ENCODE measurements at regions not wholly inside any gene's neighbourhood (a gene's known extent, or its start where the extent isn't known, plus 50 kb on each side); places are given as distances from the start of the nearest gene placed in this dataset.

DNA sequence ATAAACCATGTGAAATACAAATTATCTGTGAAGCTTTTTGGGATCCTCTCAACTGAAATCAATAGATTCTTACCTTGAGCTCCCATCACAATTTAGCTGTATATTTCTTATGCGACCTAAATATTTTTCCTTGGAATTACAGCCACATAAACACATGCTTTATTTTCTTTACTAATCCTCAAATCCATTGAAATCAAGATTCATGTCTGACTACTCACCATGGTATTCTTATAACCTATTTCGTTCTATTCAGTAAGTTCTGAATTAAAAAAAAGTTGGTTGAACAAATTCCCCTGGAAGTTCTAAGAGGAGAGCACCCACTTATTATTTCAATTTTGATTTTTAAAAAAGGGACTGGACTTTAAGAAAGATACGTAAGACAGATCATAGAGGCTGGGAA lies 292.1 kb upstream of the ATP2B1 start:
- H3K9me3 Mint-ChIP-seq = no peaks in the 10 kb centered on the region
- H3K27me3 Mint-ChIP-seq (ENCODE audit: low read depth, poor library complexity) = no peaks in the 10 kb centered on the region
- H3K36me3 Mint-ChIP-seq (ENCODE audit: low read depth) = no peaks in the 10 kb centered on the region
- H3K4me1 Mint-ChIP-seq = peaks cover 27% of the 10 kb centered on the region
- no peak for DNase-seq
- no peak overlapping the region for H3K27ac Mint-ChIP-seq
- TF ChIP-seq, protein P1, sequence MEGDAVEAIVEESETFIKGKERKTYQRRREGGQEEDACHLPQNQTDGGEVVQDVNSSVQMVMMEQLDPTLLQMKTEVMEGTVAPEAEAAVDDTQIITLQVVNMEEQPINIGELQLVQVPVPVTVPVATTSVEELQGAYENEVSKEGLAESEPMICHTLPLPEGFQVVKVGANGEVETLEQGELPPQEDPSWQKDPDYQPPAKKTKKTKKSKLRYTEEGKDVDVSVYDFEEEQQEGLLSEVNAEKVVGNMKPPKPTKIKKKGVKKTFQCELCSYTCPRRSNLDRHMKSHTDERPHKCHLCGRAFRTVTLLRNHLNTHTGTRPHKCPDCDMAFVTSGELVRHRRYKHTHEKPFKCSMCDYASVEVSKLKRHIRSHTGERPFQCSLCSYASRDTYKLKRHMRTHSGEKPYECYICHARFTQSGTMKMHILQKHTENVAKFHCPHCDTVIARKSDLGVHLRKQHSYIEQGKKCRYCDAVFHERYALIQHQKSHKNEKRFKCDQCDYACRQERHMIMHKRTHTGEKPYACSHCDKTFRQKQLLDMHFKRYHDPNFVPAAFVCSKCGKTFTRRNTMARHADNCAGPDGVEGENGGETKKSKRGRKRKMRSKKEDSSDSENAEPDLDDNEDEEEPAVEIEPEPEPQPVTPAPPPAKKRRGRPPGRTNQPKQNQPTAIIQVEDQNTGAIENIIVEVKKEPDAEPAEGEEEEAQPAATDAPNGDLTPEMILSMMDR (IDR thresholded peaks at IDR 0.05) = no peak
- H3K4me3 Mint-ChIP-seq = no peak overlapping the region

DNA sequence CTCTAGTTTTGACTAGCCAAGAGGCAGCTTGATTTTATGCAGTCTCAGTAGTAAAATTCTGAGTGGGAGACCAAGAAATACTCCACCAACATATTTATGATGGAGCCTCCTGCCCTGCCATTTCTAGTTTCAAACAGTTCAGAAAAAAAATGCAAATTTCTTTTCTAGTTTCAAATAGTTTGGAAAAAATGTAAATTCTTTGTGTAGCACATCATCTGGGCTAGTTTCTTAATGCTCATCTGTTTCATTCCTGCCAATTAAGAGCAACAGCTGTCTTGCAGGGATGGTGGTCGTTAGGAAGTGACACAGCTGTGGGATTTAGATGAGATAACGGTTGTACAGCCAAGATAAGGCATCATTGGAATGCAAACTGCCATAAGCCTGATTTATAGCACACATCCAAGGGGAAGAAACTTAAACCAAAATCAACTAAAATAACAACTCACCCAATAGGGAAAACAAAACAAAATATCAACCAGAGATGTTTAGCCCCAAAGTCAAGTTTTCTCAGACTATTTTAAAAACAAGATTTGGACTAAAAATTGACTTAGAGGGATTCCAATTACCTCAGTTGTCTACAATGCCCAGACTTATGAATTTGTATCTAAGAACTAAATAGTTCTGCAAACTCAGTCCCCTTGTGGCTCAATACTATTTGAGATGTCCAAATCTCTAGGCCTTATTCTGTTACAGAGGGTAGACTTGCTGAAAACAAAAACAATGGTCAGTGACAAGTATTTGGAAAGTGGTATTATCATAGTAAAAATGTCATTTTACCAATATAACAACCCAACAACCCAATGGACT lies 291.3 kb upstream of the ATP2B1 start:
- H3K4me3 Mint-ChIP-seq = no peak overlapping the region
- no peak for DNase-seq
- no peaks in the 10 kb centered on the region for H3K36me3 Mint-ChIP-seq (ENCODE audit: low read depth)
- peaks cover 33% of the 10 kb centered on the region for H3K4me1 Mint-ChIP-seq
- H3K27me3 Mint-ChIP-seq (ENCODE audit: low read depth, poor library complexity) = no peaks in the 10 kb centered on the region
- no peak overlapping the region for H3K27ac Mint-ChIP-seq
- TF ChIP-seq, protein P1 (IDR thresholded peaks at IDR 0.05) = no peak
- H3K9me3 Mint-ChIP-seq = no peaks in the 10 kb centered on the region

DNA sequence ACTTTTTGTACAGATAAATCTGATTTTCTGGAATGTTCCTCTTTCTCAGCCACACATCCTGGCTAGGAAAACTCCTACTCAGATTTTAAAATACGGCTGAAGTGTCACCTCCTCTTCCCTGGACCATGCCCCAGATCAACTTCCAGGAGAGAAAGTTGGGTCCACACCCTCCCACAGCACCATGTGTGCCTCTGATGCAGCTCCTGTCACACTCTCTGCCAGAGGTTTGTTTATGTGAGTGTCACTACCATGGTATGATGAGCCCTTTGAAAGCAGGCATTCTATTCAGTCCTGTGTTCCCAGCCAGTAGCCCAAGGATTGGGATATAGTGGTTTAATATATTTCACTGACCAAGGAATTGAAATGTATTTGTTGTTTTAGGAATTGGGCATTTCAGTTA lies 287.2 kb upstream of the ATP2B1 start:
- H3K4me1 Mint-ChIP-seq = peaks cover 29% of the 10 kb centered on the region
- TF ChIP-seq, protein P1 (IDR thresholded peaks at IDR 0.05) = no peak
- no peak overlapping the region for H3K4me3 Mint-ChIP-seq
- H3K9me3 Mint-ChIP-seq = no peaks in the 10 kb centered on the region
- peak overlapping the region; percentile 90 for H3K27ac Mint-ChIP-seq
- DNase-seq = no peak
- H3K27me3 Mint-ChIP-seq (ENCODE audit: low read depth, poor library complexity) = no peaks in the 10 kb centered on the region
- H3K36me3 Mint-ChIP-seq (ENCODE audit: low read depth) = no peaks in the 10 kb centered on the region

DNA sequence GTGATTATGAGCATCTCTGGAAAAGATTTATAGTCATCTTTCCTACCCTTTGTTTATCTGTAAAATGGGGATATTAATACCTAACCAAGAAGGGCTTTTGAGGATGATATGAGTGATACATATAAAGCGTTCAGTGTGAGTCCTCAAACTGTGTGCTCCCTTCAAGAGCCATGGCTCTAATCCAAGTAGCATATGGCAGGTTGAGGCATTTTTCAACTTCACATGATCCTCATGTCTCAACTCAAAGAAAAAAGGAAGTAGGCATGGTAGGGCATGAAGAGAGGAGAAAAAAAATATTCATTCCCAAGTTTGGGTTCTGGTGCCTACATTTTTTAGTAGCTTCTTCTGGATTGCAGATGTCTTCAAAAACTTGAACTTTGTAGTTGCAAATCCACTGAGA lies 286.3 kb upstream of the ATP2B1 start:
- Mint-ChIP-seq H3K27ac (no peak overlapping the region), H3K4me3 (no peak overlapping the region)
- TF ChIP-seq, protein P1 (IDR thresholded peaks at IDR 0.05) = no peak

DNA sequence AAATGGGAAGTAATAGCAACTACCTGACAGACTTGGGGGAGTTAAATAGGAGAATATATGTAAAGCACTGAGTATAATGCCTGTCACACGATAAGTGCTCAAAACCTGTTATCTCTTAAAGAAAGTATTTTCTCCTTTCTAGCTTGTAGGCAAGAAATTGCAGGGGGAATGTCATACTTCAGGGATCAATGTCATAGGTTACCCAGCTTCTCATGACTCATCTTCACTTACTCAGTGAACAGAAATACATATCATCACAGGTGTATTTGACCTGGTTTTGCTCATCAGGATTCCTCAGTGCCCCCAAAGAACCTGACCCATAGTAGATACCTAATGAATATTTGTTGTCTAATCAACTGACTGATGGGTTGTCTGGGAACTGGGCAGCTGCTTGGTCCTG lies 285.0 kb upstream of the ATP2B1 start:
- Mint-ChIP-seq H3K9me3 (no peaks in the 10 kb centered on the region), H3K27ac (no peak overlapping the region), H3K27me3 (ENCODE audit: low read depth, poor library complexity) (peaks cover 3% of the 10 kb centered on the region), H3K4me1 (peaks cover 15% of the 10 kb centered on the region), H3K36me3 (ENCODE audit: low read depth) (no peaks in the 10 kb centered on the region), H3K4me3 (no peak overlapping the region)
- TF ChIP-seq, protein P1 (IDR thresholded peaks at IDR 0.05) = no peak
- DNase-seq = no peak

More for the DNA sequence above, 286.3 kb upstream of the ATP2B1 start:
- Mint-ChIP-seq H3K27me3 (ENCODE audit: low read depth, poor library complexity) (peaks cover 3% of the 10 kb centered on the region), H3K9me3 (no peaks in the 10 kb centered on the region), H3K36me3 (ENCODE audit: low read depth) (no peaks in the 10 kb centered on the region), H3K4me1 (peaks cover 27% of the 10 kb centered on the region)
- DNase-seq = no peak

All from nephron progenitor cell (in vitro differentiated cells).